H54 (cell line): ENCODE measurements at regions not wholly inside any gene's neighbourhood (a gene's known extent, or its start where the extent isn't known, plus 50 kb on each side); places are given as distances from the start of the nearest gene placed in this dataset.

Experiments used
- DNase-seq: peaks from one replicate; pipeline ENCODE4 v3.0.0; 2011; ENCODE audit warnings: low spot score, mixed read lengths; ENCODE audit not compliant: insufficient read length
- FAIRE-seq: peaks from 3 replicates; lab custom pipeline; 2011; peaks lifted over from hg19 to GRCh38; lab: Jason Lieb, UNC
- POLR2A ChIP-seq: IDR thresholded peaks from 2 replicates; pipeline ENCODE4 v1.6.1; 2011; ENCODE audit warnings: low read depth, mild to moderate bottlenecking, low read length

DNA sequence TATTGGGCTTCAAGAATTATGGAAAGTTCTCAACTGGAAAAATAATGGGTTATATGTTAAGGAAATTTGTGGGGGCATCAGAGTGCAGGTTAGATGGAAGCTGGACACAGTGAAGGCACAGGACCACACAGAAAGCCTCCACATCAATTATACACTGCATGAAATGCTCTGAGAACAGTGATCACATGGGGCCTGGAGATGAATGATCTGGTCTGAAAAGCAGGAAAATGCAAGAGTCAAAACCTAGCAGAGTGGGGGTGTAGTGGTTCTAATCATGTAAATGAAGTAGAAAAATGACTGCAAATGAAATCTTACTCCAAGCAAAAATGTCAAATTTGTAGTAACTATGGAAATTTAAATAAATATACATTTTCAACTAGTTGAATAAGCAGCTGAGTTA lies 123.6 kb downstream of the TUSC7 start:
- no peak for FAIRE-seq
- TF ChIP-seq POLR2A, result no peak
- no peak for DNase-seq

DNA sequence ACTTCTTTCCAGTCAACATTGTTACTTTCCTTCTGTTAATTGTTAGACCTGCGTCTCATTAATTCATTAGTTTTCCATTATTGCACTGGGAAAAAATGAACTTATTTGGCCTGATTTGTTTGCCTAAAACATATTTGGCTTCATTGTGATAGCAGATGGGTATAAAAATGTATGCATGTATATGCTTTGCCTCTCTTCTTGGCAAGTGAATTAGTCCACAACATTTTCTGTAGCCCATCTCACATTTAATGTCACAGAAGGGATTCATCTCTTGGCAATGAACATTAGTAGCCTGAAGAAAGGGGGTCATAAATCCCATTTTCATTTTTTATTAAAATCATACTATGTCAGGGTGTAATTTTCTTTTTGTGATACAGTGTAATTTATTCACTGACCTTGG lies 125.2 kb downstream of the TUSC7 start:
- TF ChIP-seq POLR2A, result no peak
- DNase-seq (no peak), FAIRE-seq (no peak)

DNA sequence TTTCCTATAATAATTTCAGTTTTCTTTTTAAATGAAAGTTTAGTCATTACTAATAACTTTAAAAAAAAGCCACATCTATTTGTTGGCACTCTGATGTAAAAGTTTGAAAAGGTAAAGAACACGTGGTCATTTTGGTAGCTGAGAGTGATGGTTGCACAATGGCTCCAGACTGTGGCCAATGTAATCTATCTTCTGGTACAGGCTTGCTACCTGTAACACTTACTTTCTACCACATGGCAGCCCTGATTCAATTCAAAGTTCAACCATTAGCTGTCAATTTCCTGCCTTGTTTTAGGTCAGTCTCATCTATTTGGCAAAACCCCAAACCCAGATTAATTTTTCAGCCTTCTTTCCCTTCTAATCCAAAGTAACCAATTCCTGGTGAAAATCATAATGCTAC lies 126.1 kb downstream of the TUSC7 start:
- TF ChIP-seq POLR2A, result no peak
- FAIRE-seq (no peak), DNase-seq (no peak)

DNA sequence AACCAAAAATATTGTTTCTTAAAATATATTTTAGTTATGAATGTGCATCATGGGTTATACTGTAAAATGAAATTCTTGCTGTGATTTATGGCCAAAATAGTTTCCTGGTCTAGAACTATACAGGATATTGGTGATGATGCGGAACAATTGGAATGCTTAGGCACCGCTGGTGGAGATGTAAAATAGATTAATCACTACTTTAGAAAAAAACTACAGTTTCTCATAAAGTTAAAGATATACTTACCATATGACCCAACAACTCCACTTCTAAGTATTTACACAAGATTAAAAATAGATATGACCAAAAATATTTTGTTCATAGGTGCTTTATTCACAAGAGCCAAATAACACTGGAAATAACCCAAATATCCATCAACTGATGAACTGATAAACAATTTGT lies 126.7 kb downstream of the TUSC7 start:
- no peak for FAIRE-seq
- no peak for DNase-seq
- TF ChIP-seq POLR2A, result no peak

DNA sequence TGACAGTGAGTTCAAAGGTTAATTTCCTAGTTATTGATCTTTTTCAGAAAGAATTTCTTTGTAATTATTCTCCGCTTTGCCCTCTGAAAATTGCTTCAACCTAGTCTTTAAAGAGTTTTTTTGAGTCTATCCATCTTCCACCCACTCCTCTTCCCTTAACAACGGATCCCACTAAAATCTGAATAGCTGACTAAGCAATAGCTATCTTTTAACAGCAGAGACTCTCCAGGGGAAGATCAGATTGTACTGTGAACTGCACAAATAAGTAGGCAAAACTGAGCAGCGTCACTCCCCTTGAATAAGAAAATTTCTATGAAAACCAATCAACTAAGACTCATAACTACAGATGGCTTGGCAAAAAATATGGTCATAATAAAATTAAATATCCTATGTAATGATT lies 127.9 kb downstream of the TUSC7 start:
- TF ChIP-seq POLR2A, result no peak
- DNase-seq, result no peak
- no peak for FAIRE-seq

DNA sequence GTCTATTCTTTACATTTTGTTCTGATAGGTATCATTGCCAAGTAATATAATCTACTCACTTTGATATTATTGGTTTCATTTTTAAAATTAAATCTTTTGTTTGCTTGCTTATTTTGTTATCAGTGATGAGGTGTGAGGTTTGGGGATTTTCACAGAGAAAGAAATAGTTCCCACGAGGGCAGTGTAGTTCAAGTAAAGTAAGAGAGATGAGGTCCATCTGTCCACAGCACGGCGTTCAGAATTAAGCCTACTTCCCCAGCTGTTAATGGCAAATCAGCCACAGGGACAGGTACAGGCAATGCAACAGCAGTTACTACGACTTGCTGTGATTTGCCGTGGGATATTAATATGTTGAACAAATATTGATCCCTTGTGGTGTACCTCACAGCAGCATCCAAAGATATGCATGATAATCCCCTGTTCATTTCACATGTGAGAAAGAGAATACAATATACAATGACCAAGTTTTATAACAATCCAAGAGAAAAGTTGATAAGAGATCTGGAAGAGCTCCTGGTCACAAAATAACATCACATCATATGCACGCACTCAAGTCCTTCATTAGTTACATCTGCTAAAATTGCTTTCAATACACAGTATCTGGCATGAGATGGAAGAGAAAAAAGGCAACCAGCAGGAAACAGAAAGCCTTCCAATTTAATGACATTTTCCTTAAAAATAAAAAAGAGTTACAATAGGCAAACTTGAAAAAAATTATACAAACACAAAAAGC lies 131.6 kb downstream of the TUSC7 start:
- no peak for FAIRE-seq
- TF ChIP-seq POLR2A, result no peak
- no peak for DNase-seq

DNA sequence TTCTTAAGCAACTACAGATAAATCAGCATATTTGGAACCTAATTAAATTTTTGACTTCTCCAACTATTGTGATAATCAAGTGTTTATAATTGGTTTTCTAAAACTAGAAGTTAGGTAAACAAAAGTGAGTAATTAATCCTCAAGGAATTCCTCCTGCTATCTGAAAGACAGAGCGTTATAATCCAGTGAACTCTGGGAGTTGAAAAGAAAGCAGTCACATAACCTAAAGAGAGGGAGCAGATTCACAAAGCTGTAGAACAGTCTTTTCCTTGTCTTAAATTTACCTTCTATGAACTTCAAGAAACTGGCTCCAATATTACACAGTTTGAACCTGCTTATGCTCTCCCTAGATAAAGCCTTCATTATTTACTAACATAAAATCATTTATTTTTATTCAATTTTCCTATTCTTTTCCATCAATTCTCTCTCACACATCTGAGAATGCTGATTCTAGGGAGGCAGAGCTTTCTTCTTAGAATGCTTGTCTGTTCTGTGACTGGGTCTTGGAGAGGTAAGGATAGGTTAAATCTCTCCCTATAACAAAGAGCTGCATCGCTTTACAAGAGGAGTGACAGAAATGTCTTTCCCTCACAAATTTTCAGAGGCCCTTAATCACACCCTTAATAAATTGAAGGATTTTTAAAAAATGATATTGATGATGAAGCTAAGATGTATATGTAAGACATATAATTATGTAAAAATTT lies 132.8 kb downstream of the TUSC7 start:
- FAIRE-seq (no peak), DNase-seq (no peak)
- TF ChIP-seq POLR2A, result no peak

DNA sequence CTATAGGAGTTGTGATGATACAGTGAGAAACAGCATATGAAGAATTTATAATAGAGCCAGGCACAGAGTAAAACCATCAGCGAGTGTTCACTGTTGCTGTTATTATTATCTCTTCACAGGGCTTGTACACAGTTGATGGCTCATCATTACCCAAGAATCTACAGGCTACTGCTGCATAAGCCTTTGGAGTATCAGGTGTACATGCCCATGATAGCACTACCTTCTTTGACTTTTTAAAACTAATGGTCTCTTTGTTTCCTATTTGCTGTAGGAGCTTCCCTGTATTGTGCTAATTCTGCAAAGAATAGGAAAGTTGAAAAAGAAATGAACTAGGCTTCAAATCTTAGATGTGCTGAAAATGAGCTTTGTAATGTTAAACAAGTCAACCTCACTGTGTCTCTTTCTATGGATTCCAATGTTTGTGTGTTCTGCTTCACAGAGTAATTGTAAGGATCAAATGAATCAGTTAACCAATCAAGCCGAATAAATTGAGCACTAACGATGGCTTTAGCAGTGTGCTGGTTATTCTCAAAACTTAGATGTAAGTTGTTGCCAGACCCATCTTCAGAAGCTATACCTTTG lies 138.8 kb downstream of the TUSC7 start:
- no peak for TF ChIP-seq POLR2A
- DNase-seq (no peak), FAIRE-seq (no peak)

DNA sequence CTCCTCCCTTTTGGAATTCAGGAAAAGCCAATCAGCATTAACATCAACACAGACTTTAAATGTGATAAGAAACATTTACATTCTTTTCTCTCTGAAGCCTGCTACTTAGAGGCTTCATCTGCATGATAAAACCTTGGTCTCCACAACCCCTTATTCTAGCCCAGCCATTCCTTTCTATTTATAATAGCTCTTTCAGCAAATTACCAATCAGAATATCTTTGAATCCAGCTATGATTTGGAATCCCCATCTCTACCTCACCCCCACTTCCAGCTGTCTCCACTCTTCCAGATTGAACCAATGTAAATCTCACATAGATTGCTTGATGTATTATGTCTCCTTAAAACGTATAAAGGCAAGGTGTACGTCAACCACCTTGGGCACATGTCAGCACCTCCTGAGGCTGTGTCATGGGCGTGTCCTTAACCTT lies 139.7 kb downstream of the TUSC7 start:
- no peak for TF ChIP-seq POLR2A
- FAIRE-seq, result no peak
- no peak for DNase-seq

DNA sequence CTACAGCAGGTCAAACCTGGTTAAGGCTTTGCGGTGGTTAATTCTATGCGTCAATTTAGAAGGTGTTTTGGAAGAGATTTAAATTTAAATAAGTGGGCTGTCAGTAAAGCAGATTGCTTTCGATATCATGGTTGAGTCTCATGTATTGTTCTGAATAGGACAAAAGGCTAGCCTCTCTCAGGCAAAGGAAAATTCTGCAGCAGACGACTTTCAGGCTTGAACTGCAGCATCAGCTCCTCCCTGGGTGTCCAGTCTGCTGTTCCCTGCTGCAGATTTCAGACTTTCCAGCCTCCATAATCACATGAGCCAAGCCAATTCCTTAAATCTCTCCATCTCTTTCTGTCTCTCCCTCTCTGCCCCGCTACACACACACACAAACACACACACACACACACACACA lies 143.2 kb downstream of the TUSC7 start:
- FAIRE-seq, result no peak
- DNase-seq, result no peak
- TF ChIP-seq POLR2A, result no peak

DNA sequence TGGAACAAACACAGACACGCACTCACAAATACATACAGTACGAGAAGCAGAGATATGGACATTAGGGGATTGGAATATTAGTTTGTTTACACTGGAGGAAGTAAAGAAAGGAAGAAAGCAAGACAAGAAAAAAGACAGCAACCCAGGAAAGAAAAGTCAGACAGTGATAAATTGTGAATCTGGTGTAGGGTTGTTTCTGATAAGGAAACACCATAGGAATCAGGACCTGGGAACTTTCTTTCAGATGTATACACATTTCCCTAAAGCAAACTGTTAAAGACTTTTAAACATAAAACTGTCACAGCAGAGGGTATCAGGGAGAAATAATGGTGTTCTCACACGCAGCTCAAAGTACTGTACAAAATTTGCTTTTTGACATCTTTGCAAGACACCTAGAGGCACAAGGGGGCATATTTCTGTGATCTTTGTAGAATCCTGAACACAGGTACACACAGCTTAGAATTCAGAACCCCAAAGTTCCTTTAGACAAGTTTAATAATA lies 153.7 kb downstream of the TUSC7 start:
- no peak for TF ChIP-seq POLR2A
- DNase-seq (no peak), FAIRE-seq (no peak)

DNA sequence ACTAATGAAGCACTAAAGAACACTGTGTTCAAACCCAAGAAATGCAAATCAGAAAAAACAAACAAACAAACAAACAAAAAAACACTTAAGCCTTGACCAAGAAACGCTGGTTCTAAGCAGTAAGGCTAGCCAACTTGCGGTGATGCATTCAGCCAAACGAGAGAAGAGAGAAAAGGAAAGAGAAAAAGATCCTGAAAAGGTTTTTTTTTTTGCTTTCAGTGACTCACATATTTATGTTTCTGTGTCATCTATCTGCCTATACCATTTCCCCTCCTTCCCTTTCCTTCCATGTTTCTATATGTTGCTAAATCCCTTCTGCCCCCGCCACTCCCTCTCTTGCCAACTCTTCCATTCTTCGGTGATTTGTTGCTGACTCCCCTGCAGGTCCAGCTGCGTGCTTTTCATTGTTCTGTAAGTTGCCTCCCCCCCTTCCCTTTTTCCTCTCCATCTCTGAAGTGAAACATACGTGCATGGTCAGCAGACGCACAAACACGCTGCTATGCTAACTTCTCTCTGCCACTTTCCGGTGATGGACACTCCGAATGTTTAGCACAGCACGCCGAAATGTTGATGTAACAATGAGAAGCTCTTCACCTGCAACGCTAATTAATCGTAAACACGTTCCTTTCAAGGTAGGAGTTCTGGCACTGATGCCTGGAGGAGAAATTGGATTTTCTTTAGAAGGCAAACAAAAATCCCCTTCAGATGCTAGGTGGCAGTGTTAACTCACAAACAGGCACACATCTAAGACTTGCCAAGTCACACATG lies 154.4 kb downstream of the TUSC7 start:
- DNase-seq (no peak), FAIRE-seq (no peak)
- TF ChIP-seq POLR2A, result no peak

DNA sequence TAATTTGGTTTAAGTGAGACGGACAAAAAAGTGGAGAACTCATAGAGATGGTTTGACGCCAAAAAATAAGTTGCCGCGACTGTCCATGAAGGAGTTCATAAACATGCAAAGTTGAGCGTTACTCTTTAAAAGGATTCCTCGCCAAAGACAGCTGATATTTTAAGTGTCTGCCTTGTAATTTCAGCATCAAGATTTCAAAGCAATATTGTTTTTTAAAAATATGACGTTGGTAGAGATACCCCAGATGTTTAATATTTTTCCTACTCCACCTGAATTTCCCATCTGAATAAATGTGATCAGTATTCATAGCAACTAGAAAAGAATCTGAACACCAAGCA lies 155.0 kb downstream of the TUSC7 start:
- no peak for TF ChIP-seq POLR2A
- FAIRE-seq (no peak), DNase-seq (no peak)

DNA sequence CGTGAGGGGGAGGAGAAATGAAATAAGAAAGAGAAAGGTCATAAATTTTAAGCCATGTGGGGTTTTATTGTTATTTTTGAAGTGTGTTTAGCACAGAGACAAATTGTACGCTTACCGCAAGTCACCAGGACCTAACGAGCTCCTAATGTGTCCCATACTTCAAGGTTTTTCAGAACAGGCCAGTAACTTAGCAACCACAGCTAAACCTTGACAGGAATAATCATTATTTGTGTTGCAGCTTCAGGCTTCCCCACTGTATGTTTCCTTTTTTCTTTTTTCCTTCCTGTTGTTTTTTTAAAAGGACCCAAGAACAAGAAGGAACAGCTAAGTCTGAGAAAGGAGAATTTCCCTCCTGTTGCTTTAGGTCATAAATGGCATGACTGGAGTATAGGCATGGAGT lies 160.8 kb downstream of the TUSC7 start:
- no peak for TF ChIP-seq POLR2A
- FAIRE-seq (no peak), DNase-seq (no peak)
